ENCODE measurements at regions not wholly inside any gene's neighbourhood (a gene's known extent, or its start where the extent isn't known, plus 50 kb on each side); places are given as distances from the start of the nearest gene placed in this dataset.

- no TSS peak for BruUV-seq (replicated peaks)
Measured at GRCh38 chr13:64534302-64534701, 2695.8 kb downstream of the PCDH9 start.

More at GRCh38 chr13:64534302-64534701, 2695.8 kb downstream of the PCDH9 start:
- Histone ChIP-seq H4K91ac (ENCODE audit: insufficient read depth, low read depth, low read length) (no peak overlapping the region), H3K14ac (replicated peaks; ENCODE audit: low read depth, low read length) (no peak overlapping the region), H3K18ac (ENCODE audit: low read depth, low read length) (no peak overlapping the region), H3K9me3 (ENCODE audit: control insufficient read depth, insufficient read depth, low read length) (no peaks in the 10 kb centered on the region), H3K4ac (ENCODE audit: low read depth, low read length) (no peak overlapping the region), H4K20me1 (ENCODE audit: insufficient read depth, low read length) (no peaks in the 10 kb centered on the region), H3K27ac (ENCODE audit: insufficient read depth, low read length) (no peak overlapping the region), H2BK120ac (ENCODE audit: low read depth, low read length) (no peak overlapping the region), H2AK9ac (replicated peaks; ENCODE audit: low read depth, low read length, poor library complexity) (no peak overlapping the region), H3K4me2 (ENCODE audit: low read depth, low read length) (no peak overlapping the region), H3K79me1 (ENCODE audit: low read depth in 1 of 2, low read length in 2 of 2) (no peaks in the 10 kb centered on the region), H3K9me1 (ENCODE audit: insufficient read depth, low read length) (no peaks in the 10 kb centered on the region), H2BK5ac (ENCODE audit: low read depth, low read length, poor library complexity, severe bottlenecking) (no peak overlapping the region), H2AK5ac (ENCODE audit: low read depth, low read length) (no peak overlapping the region), H4K8ac (ENCODE audit: low read depth in 2 of 2, low read length in 2 of 2) (no peak overlapping the region), H3K23ac (ENCODE audit: low read depth, low read length) (no peak overlapping the region), H2BK20ac (ENCODE audit: low read depth, low read length) (no peak overlapping the region), H3K9ac (ENCODE audit: low read depth, low read length) (no peak overlapping the region), H3K36me3 (ENCODE audit: control insufficient read depth, insufficient read depth, low read length) (no peaks in the 10 kb centered on the region), H2BK15ac (ENCODE audit: low read depth, low read length) (no peak overlapping the region), H3K27me3 (ENCODE audit: control insufficient read depth, insufficient read depth, low read length) (no peaks in the 10 kb centered on the region), H3K4me1 (ENCODE audit: control insufficient read depth, insufficient read depth, low read length) (no peaks in the 10 kb centered on the region), H3K56ac (ENCODE audit: extremely low read depth, insufficient read depth, low read length) (no peak overlapping the region), H3K4me3 (ENCODE audit: insufficient read depth, low read depth, low read length) (no peak overlapping the region), H2AFZ (replicated peaks; ENCODE audit: low read length, poor library complexity) (no peak overlapping the region), H4K5ac (ENCODE audit: low read depth, low read length) (no peak overlapping the region)
- in situ Hi-C loops (cut with MboI; ENCODE audit: low sequenced_read_pairs) (no loop called here), intact Hi-C loops (cut with micrococcal nuclease) (no loop called here), dilution Hi-C loops (cut with HindIII; ENCODE audit: low sequenced_read_pairs, unreplicated experiment) (no loop called here)
- ChIA-PET CTCF (no interaction called here), POLR2A (ENCODE audit: unreplicated experiment) (no interaction called here)
- ATAC-seq (ENCODE audit: low read depth): no peak
- TF ChIP-seq MAFK (IDR thresholded peaks at IDR 0.05; ENCODE audit: low read depth, low read length) (no peak), CTCF (conservative IDR thresholded peaks at IDR 0.05; ENCODE audit: low read depth, low read length) (no peak), ELK1 (IDR thresholded peaks at IDR 0.05; ENCODE audit: borderline replicate concordance, low read depth, low read length) (no peak), POLR2A (IDR thresholded peaks at IDR 0.05; ENCODE audit: low read depth, low read length) (no peak), RCOR1 (IDR thresholded peaks at IDR 0.05; ENCODE audit: insufficient replicate concordance, low read length) (no peak)
- no peak for DNase-seq
- 100% methylated on average over 1 of the region's 2 CpGs; no CpG with 5 or more reads in 1 of the 2 experiments for WGBS, 2 experiments (ENCODE audit: extremely low coverage in 2 of 2, insufficient read length in 1 of 2)
